ENCODE measurements at regions not wholly inside any gene's neighbourhood (a gene's known extent, or its start where the extent isn't known, plus 50 kb on each side); places are given as distances from the start of the nearest gene placed in this dataset.

DNA sequence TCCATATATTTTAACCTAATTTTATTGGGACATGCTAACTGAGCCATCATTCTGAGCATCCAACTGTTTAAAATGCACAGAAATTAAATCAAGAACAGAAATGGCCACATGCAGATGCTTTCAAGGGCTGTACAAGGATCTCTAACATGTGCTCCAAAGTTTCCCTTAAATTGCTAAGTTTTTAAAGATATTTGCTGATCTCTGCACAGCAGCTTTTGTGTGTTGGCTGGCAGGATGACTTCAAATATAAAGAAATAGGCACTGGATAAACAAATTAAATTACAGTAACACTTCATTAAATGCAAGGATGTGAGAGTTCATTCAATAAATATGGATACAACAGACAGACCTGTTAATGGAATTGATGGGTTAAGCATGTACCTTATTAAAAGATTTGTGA lies 148.0 kb upstream of the MEOX2 start:
- TF ChIP-seq, protein P1, sequence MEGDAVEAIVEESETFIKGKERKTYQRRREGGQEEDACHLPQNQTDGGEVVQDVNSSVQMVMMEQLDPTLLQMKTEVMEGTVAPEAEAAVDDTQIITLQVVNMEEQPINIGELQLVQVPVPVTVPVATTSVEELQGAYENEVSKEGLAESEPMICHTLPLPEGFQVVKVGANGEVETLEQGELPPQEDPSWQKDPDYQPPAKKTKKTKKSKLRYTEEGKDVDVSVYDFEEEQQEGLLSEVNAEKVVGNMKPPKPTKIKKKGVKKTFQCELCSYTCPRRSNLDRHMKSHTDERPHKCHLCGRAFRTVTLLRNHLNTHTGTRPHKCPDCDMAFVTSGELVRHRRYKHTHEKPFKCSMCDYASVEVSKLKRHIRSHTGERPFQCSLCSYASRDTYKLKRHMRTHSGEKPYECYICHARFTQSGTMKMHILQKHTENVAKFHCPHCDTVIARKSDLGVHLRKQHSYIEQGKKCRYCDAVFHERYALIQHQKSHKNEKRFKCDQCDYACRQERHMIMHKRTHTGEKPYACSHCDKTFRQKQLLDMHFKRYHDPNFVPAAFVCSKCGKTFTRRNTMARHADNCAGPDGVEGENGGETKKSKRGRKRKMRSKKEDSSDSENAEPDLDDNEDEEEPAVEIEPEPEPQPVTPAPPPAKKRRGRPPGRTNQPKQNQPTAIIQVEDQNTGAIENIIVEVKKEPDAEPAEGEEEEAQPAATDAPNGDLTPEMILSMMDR (IDR thresholded peaks at IDR 0.05): no peak
- no peak for TF ChIP-seq POLR2AphosphoS5 (IDR thresholded peaks at IDR 0.05)

Measured in prostate gland (tissue), 2 donors.